ENCODE measurements at regions not wholly inside any gene's neighbourhood (a gene's known extent, or its start where the extent isn't known, plus 50 kb on each side); places are given as distances from the start of the nearest gene placed in this dataset.

GRCh38 chr5:158070859-158071258 lies 211.9 kb upstream of the CLINT1 start:
- TF ChIP-seq EZH2phosphoT487 (IDR thresholded peaks at IDR 0.05; ENCODE audit: borderline replicate concordance, low read length) (no peak), CTCF (conservative IDR thresholded peaks at IDR 0.05; ENCODE audit: low read depth, low read length) (no peak)

Data from PC-3 (cell line).